Eye (tissue), 1 donor: ENCODE measurements at regions not wholly inside any gene's neighbourhood (a gene's known extent, or its start where the extent isn't known, plus 50 kb on each side); places are given as distances from the start of the nearest gene placed in this dataset.
"Not testable (repeated sequence)": the region's sequence is repeated elsewhere in the genome, so short reads cannot be mapped to it uniquely, and the experiment has no call there.

ENCODE experiments used
- DNase-seq: peaks from one replicate; pipeline ENCODE4 v3.0.0-alpha.2; 2015

GRCh38 chr3:31102196-31102879 is 207.9 kb upstream of the GADL1 start:
- no peak for DNase-seq

- DNase-seq, result no peak
Observed at GRCh38 chr3:31103181-31103580, 208.7 kb upstream of the GADL1 start.

GRCh38 chr3:31103623-31104180 is 209.2 kb upstream of the GADL1 start:
- DNase-seq, result no peak

- DNase-seq, result no peak
Observed at GRCh38 chr3:31105011-31105410, 210.6 kb upstream of the GADL1 start.

- no peak for DNase-seq
Observed at GRCh38 chr3:31105438-31106077, 211.1 kb upstream of the GADL1 start.

GRCh38 chr3:31106204-31106603 is 211.7 kb upstream of the GADL1 start:
- no peak for DNase-seq

GRCh38 chr3:31106912-31107311 is 212.5 kb upstream of the GADL1 start:
- DNase-seq, result no peak

- no peak for DNase-seq
Observed at GRCh38 chr3:31114929-31115283, 220.4 kb upstream of the GADL1 start.

GRCh38 chr3:31115531-31115930 is 221.1 kb upstream of the GADL1 start:
- not testable (repeated sequence) for DNase-seq

- DNase-seq, result no peak
Observed at GRCh38 chr3:31116651-31117050, 222.2 kb upstream of the GADL1 start.

- no peak for DNase-seq
Observed at GRCh38 chr3:31117854-31118253, 223.4 kb upstream of the GADL1 start.

- DNase-seq, result no peak
Observed at GRCh38 chr3:31124373-31124772, 229.9 kb upstream of the GADL1 start.

- no peak for DNase-seq
Observed at GRCh38 chr3:31125413-31126020, 231.1 kb upstream of the GADL1 start.

GRCh38 chr3:31129241-31129640 is 234.8 kb upstream of the GADL1 start:
- DNase-seq, result no peak

GRCh38 chr3:31132132-31132769 is 237.8 kb upstream of the GADL1 start:
- DNase-seq, result peak; percentile 41

GRCh38 chr3:31133541-31133940 is 239.1 kb upstream of the GADL1 start:
- DNase-seq, result no peak

- DNase-seq, result no peak
Observed at GRCh38 chr3:31135546-31135945, 241.1 kb upstream of the GADL1 start.

GRCh38 chr3:31137718-31138465 is 243.4 kb upstream of the GADL1 start:
- no peak for DNase-seq

- no peak for DNase-seq
Observed at GRCh38 chr3:31140470-31140869, 246.0 kb upstream of the GADL1 start.

- no peak for DNase-seq
Observed at GRCh38 chr3:31142139-31142538, 247.7 kb upstream of the GADL1 start.

GRCh38 chr3:31142543-31142942 is 248.1 kb upstream of the GADL1 start:
- DNase-seq, result no peak

GRCh38 chr3:31145062-31145461 is 250.6 kb upstream of the GADL1 start:
- no peak for DNase-seq

- no peak for DNase-seq
Observed at GRCh38 chr3:31147550-31147949, 253.1 kb upstream of the GADL1 start.
